ENCODE measurements at regions not wholly inside any gene's neighbourhood (a gene's known extent, or its start where the extent isn't known, plus 50 kb on each side); places are given as distances from the start of the nearest gene placed in this dataset.

DNA sequence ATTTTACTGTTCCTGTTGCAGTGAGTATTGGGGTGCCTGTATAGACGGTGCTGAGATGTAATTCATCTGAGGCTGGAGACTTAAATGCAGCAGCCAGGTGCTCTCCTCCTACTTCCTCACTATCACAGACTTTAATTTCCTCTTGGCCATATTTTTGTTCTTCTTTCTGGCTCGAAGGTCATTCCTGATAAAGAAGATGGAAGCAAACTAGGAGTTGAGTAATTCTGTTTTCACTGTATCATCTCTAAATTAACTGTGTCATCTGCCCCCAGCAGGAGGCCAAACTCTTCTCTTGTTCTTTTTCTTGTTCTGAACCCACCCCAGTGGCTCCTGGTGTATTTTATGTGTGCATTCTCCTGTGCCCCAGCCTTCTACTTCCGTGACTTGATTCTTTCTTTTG lies 141.7 kb upstream of the ARHGAP5 start:
- Histone ChIP-seq H4K8ac (ENCODE audit: extremely low read depth, insufficient read depth, low read length) (no peak overlapping the region), H3K4me2 (ENCODE audit: insufficient read depth in 1 of 2, low read depth in 2 of 2, low read length in 2 of 2) (peak overlapping the region; percentile 33 to 54; a peak in 2 of 4 replicates), H3K79me2 (ENCODE audit: control insufficient read depth in 1 of 2, insufficient read depth in 2 of 2, low read length in 2 of 2) (no peaks in the 10 kb centered on the region), H4K5ac (ENCODE audit: insufficient read length, low read depth, low read length) (no peak overlapping the region), H3K27ac (ENCODE audit: low read depth, low read length) (no peak overlapping the region), H2BK20ac (ENCODE audit: low read length) (peak overlapping the region; percentile 40; the same call in 1 of the 2 replicates), H3K18ac (ENCODE audit: extremely low read depth, low read length) (no peak overlapping the region), H3K36me3 (ENCODE audit: control insufficient read depth in 2 of 4, insufficient read depth in 4 of 4, low read length in 3 of 4) (no peaks in the 10 kb centered on the region), H3K4me1 (replicated peaks in 1 of 4; ENCODE audit: control insufficient read depth in 3 of 4, insufficient read depth in 4 of 4, low read length in 3 of 4) (peaks cover 0 to 9% (median 3%) of the 10 kb centered on the region in 4 experiments; a peak in 3 of 7 replicates), H2BK15ac (ENCODE audit: low read length) (no peak overlapping the region), H3K23ac (ENCODE audit: insufficient read length) (no peak overlapping the region), H2BK120ac (replicated peaks; ENCODE audit: low read depth, low read length) (no peak overlapping the region), H3K79me1 (ENCODE audit: low read depth, low read length) (no peaks in the 10 kb centered on the region), H4K20me1 (replicated peaks in 1 of 2; ENCODE audit: control insufficient read depth in 1 of 2, insufficient read depth in 2 of 2, low read length in 2 of 2) (no peaks in the 10 kb centered on the region), H3K9me3 (ENCODE audit: insufficient read depth in 2 of 2, low read depth in 1 of 2, low read length in 1 of 2) (no peaks in the 10 kb centered on the region), H3K56ac (replicated peaks; ENCODE audit: insufficient read length, low read depth, low read length) (no peak overlapping the region), H3K4ac (replicated peaks; ENCODE audit: insufficient read length, low read depth, low read length) (no peak overlapping the region), H3K23me2 (ENCODE audit: low read depth, low read length) (no peaks in the 10 kb centered on the region), H3K27me3 (replicated peaks in 1 of 4; ENCODE audit: control insufficient read depth in 3 of 4, extremely low read depth in 1 of 4, insufficient read depth in 3 of 4, low read length in 3 of 4) (peaks cover 0 to 1% (median 0%) of the 10 kb centered on the region in 4 experiments; a peak in 2 of 7 replicates), H2AFZ (ENCODE audit: low read length) (no peak overlapping the region), H2BK5ac (ENCODE audit: low read depth, low read length) (no peak overlapping the region), H3K9ac (replicated peaks in 1 of 4; ENCODE audit: extremely low read depth in 1 of 4, low read depth in 3 of 4, low read length in 3 of 4) (no peak overlapping the region), H2AK5ac (ENCODE audit: low read depth, low read length) (no peak overlapping the region), H2BK12ac (ENCODE audit: low read depth, low read length) (no peak overlapping the region), H3K14ac (ENCODE audit: insufficient read length) (no peak overlapping the region), H3K4me3 (ENCODE audit: extremely low read depth in 1 of 4, insufficient read depth in 2 of 4, low read depth in 3 of 4, low read length in 4 of 4) (peak overlapping the region in 1 of 4 experiments; percentile 44; a peak in 1 of 8 replicates), H4K91ac (replicated peaks; ENCODE audit: insufficient read length, low read length) (peak overlapping the region; percentile 50)
- DNase-seq (ENCODE audit: low read depth in 1 of 2, low spot score in 2 of 2) = no peak
- ChIA-PET CTCF (ENCODE audit: partially characterized antibody) (interaction anchor here (0.6 to 5.4 kb wide), 6 partner anchors 10 to 317 kb away, joined by 3 to 38 read pairs (median 4); no protein-coding TSS in a partner anchor), POLR2A (ENCODE audit: partially characterized antibody) (no interaction called here)
- FAIRE-seq = no peak
- TF ChIP-seq, protein P1, sequence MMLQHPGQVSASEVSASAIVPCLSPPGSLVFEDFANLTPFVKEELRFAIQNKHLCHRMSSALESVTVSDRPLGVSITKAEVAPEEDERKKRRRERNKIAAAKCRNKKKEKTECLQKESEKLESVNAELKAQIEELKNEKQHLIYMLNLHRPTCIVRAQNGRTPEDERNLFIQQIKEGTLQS (IDR thresholded peaks at IDR 0.05; ENCODE audit: insufficient read depth, low read depth, low read length) = no peak
- no peak for TF ChIP-seq TAF1 (IDR thresholded peaks at IDR 0.05; ENCODE audit: low read depth, low read length)
- no peak for TF ChIP-seq ASH2L (IDR thresholded peaks at IDR 0.05; ENCODE audit: low read length)
- TF ChIP-seq TEAD4 (IDR thresholded peaks at IDR 0.05; ENCODE audit: low read depth, low read length) = no peak
- TF ChIP-seq MAFK (IDR thresholded peaks at IDR 0.05; ENCODE audit: low read depth, low read length) = no peak
- TF ChIP-seq CHD2 (IDR thresholded peaks at IDR 0.05; ENCODE audit: low read length) = no peak
- TF ChIP-seq SRF (IDR thresholded peaks at IDR 0.05; ENCODE audit: low read depth, low read length) = no peak
- no peak for TF ChIP-seq KDM1A (IDR thresholded peaks at IDR 0.05; ENCODE audit: borderline replicate concordance, low read length)
- no peak for TF ChIP-seq BRCA1 (IDR thresholded peaks at IDR 0.05; ENCODE audit: low read depth, low read length)
- no peak for TF ChIP-seq PHF8 (conservative IDR thresholded peaks at IDR 0.05; ENCODE audit: low read depth, low read length)
- TF ChIP-seq CREB1 (IDR thresholded peaks at IDR 0.05) = no peak
- no peak for TF ChIP-seq SUZ12 (IDR thresholded peaks at IDR 0.05; ENCODE audit: low read length)
- no peak for TF ChIP-seq CEBPB (IDR thresholded peaks at IDR 0.05; ENCODE audit: low read depth, low read length)
- TF ChIP-seq CHD1 (IDR thresholded peaks at IDR 0.05; ENCODE audit: low read depth, low read length) = no peak
- WGBS, 2 experiments (ENCODE audit: extremely low coverage in 1 of 2, insufficient coverage in 1 of 2, insufficient read length in 1 of 2, insufficient replicate concordance in 2 of 2, low coverage in 1 of 2, low lambda C conversion rate in 2 of 2, missing lambda C conversion rate in 1 of 2) = 71% methylated on average over 3 of the region's 3 CpGs; no CpG with 5 or more reads in 1 of the 2 experiments

Data from H1 (cell line).